ENCODE measurements at regions not wholly inside any gene's neighbourhood (a gene's known extent, or its start where the extent isn't known, plus 50 kb on each side); places are given as distances from the start of the nearest gene placed in this dataset.
"Not testable (repeated sequence)": the region's sequence is repeated elsewhere in the genome, so short reads cannot be mapped to it uniquely, and the experiment has no call there.

DNA sequence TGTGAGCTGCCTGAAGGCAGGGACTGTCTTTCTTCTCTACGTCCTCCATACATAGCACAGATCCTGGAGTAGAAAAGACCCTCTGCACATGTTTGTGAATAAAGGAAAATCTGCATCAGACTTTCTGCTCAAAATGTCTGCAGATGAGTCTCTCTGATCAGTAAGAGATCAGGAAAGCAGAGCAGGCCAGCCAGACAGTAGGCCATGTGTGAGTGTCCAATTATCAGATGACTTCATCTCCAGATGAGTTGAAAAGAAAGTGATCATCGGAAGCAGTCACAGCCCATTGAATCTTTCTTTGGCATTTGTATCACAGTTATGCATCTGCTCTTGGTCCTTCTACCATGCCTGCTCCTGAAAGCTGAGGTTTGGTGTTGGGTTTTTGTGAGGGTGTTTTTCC lies 298.7 kb upstream of the NCAM1 start:
- ChIA-PET CTCF (no interaction called here), POLR2A (no interaction called here)
- no peak for DNase-seq (ENCODE audit: low read depth, low spot score)
- H3K4me3 ChIP-seq (ENCODE audit: low read depth, low read length), result no peak overlapping the region
- TF ChIP-seq, protein P1, sequence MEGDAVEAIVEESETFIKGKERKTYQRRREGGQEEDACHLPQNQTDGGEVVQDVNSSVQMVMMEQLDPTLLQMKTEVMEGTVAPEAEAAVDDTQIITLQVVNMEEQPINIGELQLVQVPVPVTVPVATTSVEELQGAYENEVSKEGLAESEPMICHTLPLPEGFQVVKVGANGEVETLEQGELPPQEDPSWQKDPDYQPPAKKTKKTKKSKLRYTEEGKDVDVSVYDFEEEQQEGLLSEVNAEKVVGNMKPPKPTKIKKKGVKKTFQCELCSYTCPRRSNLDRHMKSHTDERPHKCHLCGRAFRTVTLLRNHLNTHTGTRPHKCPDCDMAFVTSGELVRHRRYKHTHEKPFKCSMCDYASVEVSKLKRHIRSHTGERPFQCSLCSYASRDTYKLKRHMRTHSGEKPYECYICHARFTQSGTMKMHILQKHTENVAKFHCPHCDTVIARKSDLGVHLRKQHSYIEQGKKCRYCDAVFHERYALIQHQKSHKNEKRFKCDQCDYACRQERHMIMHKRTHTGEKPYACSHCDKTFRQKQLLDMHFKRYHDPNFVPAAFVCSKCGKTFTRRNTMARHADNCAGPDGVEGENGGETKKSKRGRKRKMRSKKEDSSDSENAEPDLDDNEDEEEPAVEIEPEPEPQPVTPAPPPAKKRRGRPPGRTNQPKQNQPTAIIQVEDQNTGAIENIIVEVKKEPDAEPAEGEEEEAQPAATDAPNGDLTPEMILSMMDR (IDR thresholded peaks at IDR 0.05; ENCODE audit: insufficient read depth, low read length, missing control alignments), result no peak

DNA sequence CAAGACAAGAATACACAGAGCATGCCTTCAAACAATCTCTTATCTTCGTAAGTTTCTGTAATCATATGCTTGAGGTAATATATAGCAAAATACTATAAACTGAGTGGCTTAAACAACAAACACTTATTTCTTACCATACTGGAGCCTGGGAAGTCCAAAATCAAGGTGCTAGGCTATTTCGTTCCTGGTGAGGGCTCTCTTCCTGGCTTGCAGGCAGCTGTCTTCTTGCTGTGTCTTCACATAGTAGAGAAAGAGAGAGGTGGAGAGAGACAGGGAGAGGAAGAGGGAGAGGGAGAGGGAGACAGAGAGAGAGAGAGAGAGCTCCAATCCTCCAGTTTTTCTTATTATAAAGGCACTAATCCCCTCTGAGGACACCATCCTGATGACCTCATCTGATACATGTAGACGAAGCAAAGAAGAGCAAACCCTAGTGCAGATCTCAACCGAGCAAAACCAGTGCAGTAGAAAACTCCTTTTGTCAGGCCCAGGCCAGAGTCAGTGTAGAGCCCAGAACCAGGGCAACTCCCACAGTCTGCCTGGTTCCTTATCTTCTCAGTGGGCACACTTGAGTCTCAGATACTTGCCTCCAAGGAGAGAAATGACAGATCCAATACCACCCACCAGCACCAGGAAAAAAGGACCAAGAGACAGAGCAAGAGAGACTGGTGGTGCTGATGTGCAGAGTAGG lies 297.1 kb upstream of the NCAM1 start:
- no peak for DNase-seq (ENCODE audit: low read depth, low spot score)
- CTCF ChIA-PET, result no interaction called here
- POLR2A ChIA-PET, result no interaction called here
- TF ChIP-seq, protein P1 (IDR thresholded peaks at IDR 0.05; ENCODE audit: insufficient read depth, low read length, missing control alignments), result no peak
- no peak overlapping the region for H3K4me3 ChIP-seq (ENCODE audit: low read depth, low read length)

DNA sequence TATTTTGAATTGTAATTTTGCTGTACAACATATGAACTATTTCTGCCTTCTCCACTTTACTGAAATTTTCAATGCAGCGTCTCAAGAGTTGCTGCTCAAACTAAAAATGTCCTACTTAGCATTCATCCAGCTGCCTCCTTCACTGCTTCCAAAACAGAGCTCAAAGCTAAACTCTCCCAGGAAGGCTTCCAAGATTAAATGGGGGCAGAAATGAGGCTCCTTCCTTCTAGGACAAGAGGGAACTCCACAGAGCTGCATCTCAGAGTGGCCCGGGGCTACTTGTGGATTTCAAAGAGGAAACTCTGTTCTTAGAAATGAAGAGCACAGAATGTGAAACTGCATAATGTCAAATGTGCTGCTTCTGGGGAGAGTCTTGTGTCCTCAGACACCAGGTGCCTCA lies 295.9 kb upstream of the NCAM1 start:
- CTCF ChIA-PET, result no interaction called here
- TF ChIP-seq, protein P1 (IDR thresholded peaks at IDR 0.05; ENCODE audit: insufficient read depth, low read length, missing control alignments), result no peak
- DNase-seq (ENCODE audit: low read depth, low spot score), result no peak
- H3K4me3 ChIP-seq (ENCODE audit: low read depth, low read length), result no peak overlapping the region
- POLR2A ChIA-PET, result no interaction called here

DNA sequence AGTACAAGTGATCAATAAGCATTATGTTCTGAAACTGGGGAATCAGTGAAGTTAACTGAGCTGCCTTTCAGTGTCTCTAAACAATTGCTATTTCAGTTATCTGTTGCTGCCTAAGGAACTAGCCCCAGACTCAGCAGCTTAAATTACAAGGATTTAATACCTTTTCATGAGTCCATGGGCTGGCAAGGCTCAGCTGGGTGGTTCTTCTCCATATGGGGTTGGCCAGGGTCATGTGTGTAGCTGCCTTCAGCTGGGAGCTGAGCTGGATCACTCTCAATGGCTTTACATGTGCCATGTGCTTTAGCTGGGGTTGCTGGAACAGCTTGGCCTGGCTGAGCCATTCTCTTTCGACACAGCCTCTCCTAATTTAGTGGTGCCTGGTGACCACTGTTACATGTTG lies 295.0 kb upstream of the NCAM1 start:
- TF ChIP-seq, protein P1 (IDR thresholded peaks at IDR 0.05; ENCODE audit: insufficient read depth, low read length, missing control alignments), result no peak
- ChIA-PET CTCF (no interaction called here), POLR2A (no interaction called here)
- no peak for DNase-seq (ENCODE audit: low read depth, low spot score)
- no peak overlapping the region for H3K4me3 ChIP-seq (ENCODE audit: low read depth, low read length)

DNA sequence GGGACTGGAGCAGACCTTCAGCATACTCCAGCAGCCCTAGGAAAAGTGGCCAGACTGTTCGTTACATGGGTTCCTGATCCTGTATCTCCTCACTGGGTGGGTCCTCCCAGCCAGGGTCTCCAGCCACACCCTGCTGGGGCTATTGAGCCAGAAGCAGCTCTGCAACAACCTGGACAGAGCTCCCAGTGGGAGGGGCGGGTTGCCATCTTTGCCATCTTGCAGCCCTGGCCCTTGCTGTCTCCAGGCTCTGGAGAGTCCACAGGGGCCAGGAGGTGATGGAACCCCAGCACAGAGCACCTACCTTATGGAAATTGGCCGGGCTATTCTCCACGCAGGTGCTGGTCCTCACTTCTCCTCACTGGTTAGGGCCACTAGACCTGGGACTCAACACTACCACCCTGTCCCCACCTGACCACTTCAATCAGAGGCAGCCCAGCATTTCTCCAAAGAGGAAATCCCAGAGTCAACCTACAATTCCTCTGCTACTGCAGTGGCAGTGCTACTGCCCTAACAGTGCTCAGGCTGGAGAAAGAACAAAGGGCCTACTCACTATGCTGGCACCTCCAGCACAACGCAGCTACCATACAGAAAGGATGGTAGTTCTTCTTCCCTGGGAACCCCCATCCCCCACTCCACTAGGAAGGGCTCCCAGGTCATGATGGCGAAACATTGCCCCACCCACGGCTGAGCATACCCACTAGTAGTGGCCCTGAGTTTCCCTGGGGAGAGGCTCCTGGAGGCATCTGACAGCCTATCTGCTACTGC lies 290.2 kb upstream of the NCAM1 start:
- POLR2A ChIA-PET, result no interaction called here
- TF ChIP-seq, protein P1 (IDR thresholded peaks at IDR 0.05; ENCODE audit: insufficient read depth, low read length, missing control alignments), result no peak
- no peak overlapping the region for H3K4me3 ChIP-seq (ENCODE audit: low read depth, low read length)
- CTCF ChIA-PET, result no interaction called here
- no peak for DNase-seq (ENCODE audit: low read depth, low spot score)

DNA sequence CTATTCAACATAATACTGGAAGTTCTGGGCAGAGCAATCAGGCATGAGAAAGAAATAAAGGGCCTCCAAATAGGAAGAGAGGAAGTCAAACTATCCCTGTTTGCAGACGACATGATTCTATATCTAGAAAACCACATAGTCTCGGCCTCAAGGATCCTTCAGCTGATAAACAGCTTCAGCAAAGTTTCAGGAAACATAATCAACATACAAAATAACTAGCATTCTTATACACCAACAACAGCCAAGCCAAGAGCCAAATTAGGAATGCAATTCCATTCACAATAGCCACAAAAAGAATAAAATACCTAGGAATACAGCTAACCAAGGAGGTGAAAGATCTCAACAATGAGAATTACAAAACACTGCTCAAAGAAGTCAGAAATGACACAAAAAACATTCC lies 287.8 kb upstream of the NCAM1 start:
- DNase-seq (ENCODE audit: low read depth, low spot score); POLR2A ChIA-PET; CTCF ChIA-PET: not testable (repeated sequence)

DNA sequence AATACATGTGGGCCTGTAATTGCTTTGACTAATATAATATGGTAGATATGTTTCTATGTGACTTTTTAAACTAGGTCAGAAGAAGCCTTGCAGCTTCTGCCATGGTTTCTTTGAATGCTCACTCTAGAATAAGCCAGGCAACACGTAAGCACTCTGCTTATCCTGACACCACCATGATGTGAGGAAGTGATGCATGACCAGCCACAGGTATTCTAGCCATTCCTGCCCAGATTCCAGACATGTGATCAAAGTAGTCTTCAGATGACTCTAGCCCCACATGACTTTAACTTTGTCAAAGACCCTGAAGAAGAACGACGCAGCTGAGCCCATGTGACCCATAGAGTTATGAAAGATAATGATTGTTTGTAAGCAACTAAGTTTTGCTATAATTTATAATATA lies 276.1 kb upstream of the NCAM1 start:
- ChIA-PET POLR2A (no interaction called here), CTCF (no interaction called here)
- TF ChIP-seq, protein P1 (IDR thresholded peaks at IDR 0.05; ENCODE audit: insufficient read depth, low read length, missing control alignments), result no peak
- no peak overlapping the region for H3K4me3 ChIP-seq (ENCODE audit: low read depth, low read length)
- no peak for DNase-seq (ENCODE audit: low read depth, low spot score)

More for the DNA sequence above, 287.8 kb upstream of the NCAM1 start:
- H3K4me3 ChIP-seq (ENCODE audit: low read depth, low read length), result not testable (repeated sequence)
